ENCODE measurements at regions not wholly inside any gene's neighbourhood (a gene's known extent, or its start where the extent isn't known, plus 50 kb on each side); places are given as distances from the start of the nearest gene placed in this dataset.

DNA sequence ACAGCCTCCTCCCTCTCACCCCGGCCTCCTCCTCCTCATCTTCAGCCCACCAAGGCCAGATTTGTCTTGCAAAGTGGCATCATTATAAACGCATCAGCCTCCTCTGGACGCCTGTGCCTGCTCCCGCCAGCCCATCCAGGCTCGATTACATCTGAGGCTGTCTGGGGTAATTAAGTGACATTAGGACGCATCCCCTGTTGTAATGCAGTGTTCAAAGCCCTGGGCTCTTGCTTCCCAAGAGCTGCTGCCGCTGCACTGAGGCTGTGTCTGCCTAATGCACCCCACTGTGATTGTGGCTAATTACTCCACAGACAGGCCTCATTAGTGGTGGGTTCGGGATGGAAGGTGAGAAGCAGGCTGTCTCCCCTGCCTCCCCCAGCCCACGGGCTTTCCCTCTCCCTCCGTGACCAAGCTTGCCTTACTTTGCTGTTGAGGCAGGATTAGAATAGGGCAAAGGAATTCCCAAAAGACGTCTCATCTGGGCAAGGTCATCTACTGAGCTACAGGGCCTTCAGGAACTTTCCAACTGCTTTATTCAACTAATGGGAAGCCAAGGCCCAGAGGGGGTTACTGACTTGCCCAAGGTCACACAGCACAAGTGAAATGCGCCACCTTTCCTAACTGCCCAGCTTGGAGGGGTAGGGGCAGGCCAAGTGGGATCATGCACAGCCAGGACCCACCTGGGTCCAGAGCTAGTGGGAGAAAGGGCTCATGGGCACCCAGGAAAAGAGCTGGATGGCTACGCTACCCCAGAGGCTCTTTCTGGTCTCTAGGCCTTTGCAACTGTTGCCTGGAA lies 66.2 kb upstream of the PCBD1 start:
- Histone ChIP-seq H3K27ac (ENCODE audit: low read depth, low read length) (no peak overlapping the region), H3K36me3 (ENCODE audit: control insufficient read depth in 1 of 2, insufficient read depth in 2 of 2, low read length in 2 of 2) (no peaks in the 10 kb centered on the region), H3K4me3 (ENCODE audit: low read depth in 1 of 2, low read length in 2 of 2) (no peak overlapping the region), H3K9ac (ENCODE audit: low read depth in 1 of 2, low read length in 2 of 2) (no peak overlapping the region), H3K4me1 (ENCODE audit: control insufficient read depth in 1 of 2, insufficient read depth in 2 of 2, low read length in 2 of 2) (peaks cover 0 to 4% of the 10 kb centered on the region in 2 donors), H3K27me3 (ENCODE audit: control insufficient read depth in 1 of 2, insufficient read depth in 2 of 2, low read length in 2 of 2) (no peaks in the 10 kb centered on the region), H3K9me3 (ENCODE audit: control insufficient read depth in 1 of 2, low read length in 2 of 2) (no peaks in the 10 kb centered on the region)

GRCh38 chr10:70956029-70956759 lies 67.8 kb upstream of the PCBD1 start:
- no peak overlapping the region for H3K4me3 ChIP-seq (ENCODE audit: low read depth in 1 of 2, low read length in 2 of 2)

GRCh38 chr10:70958396-70958795 lies 70.0 kb upstream of the PCBD1 start:
- H3K36me3 ChIP-seq (ENCODE audit: control insufficient read depth in 1 of 2, insufficient read depth in 2 of 2, low read length in 2 of 2), result no peaks in the 10 kb centered on the region
- no peak overlapping the region for H3K9ac ChIP-seq (ENCODE audit: low read depth in 1 of 2, low read length in 2 of 2)
- H3K27ac ChIP-seq (ENCODE audit: low read depth, low read length), result no peak overlapping the region
- H3K4me3 ChIP-seq (ENCODE audit: low read depth in 1 of 2, low read length in 2 of 2), result no peak overlapping the region
- no peaks in the 10 kb centered on the region for H3K27me3 ChIP-seq (ENCODE audit: control insufficient read depth in 1 of 2, insufficient read depth in 2 of 2, low read length in 2 of 2)
- no peaks in the 10 kb centered on the region for H3K9me3 ChIP-seq (ENCODE audit: control insufficient read depth in 1 of 2, low read length in 2 of 2)
- no peaks in the 10 kb centered on the region for H3K4me1 ChIP-seq (ENCODE audit: control insufficient read depth in 1 of 2, insufficient read depth in 2 of 2, low read length in 2 of 2)

More at GRCh38 chr10:70956029-70956759, 67.8 kb upstream of the PCBD1 start:
- peaks cover 0 to under 1% of the 10 kb centered on the region in 2 donors for H3K4me1 ChIP-seq (ENCODE audit: control insufficient read depth in 1 of 2, insufficient read depth in 2 of 2, low read length in 2 of 2)
- no peaks in the 10 kb centered on the region for H3K27me3 ChIP-seq (ENCODE audit: control insufficient read depth in 1 of 2, insufficient read depth in 2 of 2, low read length in 2 of 2)
- no peaks in the 10 kb centered on the region for H3K36me3 ChIP-seq (ENCODE audit: control insufficient read depth in 1 of 2, insufficient read depth in 2 of 2, low read length in 2 of 2)
- H3K9ac ChIP-seq (ENCODE audit: low read depth in 1 of 2, low read length in 2 of 2), result no peak overlapping the region
- H3K9me3 ChIP-seq (ENCODE audit: control insufficient read depth in 1 of 2, low read length in 2 of 2), result no peaks in the 10 kb centered on the region
- no peak overlapping the region for H3K27ac ChIP-seq (ENCODE audit: low read depth, low read length)

DNA sequence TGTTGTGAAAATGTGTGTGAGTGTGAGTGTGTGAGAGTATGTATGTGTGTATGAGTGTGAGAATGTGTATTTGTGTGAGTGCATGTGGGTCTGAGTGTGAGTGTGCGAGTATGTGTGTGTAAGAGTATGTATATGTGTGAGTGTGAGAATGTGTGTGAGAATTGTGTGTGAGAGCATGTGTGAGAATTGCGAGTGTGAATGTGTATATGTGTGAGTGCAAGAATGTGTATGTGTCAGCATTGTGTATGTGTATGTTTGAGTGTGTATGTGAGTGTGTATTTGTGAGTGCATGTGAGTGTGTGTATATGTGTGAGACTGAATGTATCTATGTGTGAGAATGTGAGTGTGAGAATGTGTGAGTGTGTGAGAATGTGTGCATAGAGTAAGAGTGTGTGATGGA lies 72.0 kb upstream of the PCBD1 start:
- no peaks in the 10 kb centered on the region for H3K4me1 ChIP-seq (ENCODE audit: control insufficient read depth in 1 of 2, insufficient read depth in 2 of 2, low read length in 2 of 2)
- no peaks in the 10 kb centered on the region for H3K27me3 ChIP-seq (ENCODE audit: control insufficient read depth in 1 of 2, insufficient read depth in 2 of 2, low read length in 2 of 2)
- H3K27ac ChIP-seq (ENCODE audit: low read depth, low read length), result no peak overlapping the region
- H3K9me3 ChIP-seq (ENCODE audit: control insufficient read depth in 1 of 2, low read length in 2 of 2), result no peaks in the 10 kb centered on the region
- no peak overlapping the region for H3K4me3 ChIP-seq (ENCODE audit: low read depth in 1 of 2, low read length in 2 of 2)
- no peak overlapping the region for H3K9ac ChIP-seq (ENCODE audit: low read depth in 1 of 2, low read length in 2 of 2)
- H3K36me3 ChIP-seq (ENCODE audit: control insufficient read depth in 1 of 2, insufficient read depth in 2 of 2, low read length in 2 of 2), result no peaks in the 10 kb centered on the region

DNA sequence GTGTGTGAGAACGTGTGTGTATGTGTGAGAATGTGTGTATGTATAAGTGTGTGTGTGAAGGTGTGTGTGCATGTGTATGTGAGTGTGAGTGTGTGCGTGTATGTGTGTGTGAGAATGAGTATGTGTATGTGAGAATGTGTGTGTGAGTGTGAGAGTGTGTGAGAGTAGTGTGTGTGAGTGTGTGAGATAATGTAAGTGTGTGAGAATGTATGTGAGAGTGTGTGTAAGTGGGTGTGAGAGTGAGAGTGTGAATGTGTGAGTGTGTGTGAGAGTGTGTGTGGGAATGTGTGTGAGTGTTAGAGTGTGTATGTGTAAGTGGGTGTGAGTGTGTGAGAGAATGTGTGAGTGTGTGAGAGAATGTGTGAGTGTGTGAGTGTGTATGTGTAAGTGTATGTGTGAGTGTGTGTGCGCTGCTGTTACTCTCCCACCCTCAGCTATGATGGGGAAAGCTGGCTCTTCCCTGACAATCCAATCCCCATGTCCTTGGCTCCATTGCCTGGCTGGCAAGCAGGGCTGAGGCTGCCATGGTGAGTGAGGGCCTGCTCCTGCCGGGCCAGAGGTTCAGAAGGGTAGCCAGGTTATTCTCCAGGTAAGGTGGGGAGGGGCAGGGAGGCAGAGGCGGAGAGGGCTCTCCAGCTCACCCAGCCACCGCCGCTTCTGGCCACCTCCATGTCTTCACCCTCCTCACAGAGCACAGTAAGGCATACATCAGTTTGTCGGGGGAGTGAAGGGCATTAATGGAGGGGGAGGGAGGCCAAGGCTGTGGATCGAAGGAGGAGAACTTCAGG lies 72.6 kb upstream of the PCBD1 start:
- no peaks in the 10 kb centered on the region for H3K9me3 ChIP-seq (ENCODE audit: control insufficient read depth in 1 of 2, low read length in 2 of 2)
- H3K9ac ChIP-seq (ENCODE audit: low read depth in 1 of 2, low read length in 2 of 2), result no peak overlapping the region

GRCh38 chr10:70962686-70963085 lies 74.3 kb upstream of the PCBD1 start:
- no peaks in the 10 kb centered on the region for H3K36me3 ChIP-seq (ENCODE audit: control insufficient read depth in 1 of 2, insufficient read depth in 2 of 2, low read length in 2 of 2)
- H3K4me1 ChIP-seq (ENCODE audit: control insufficient read depth in 1 of 2, insufficient read depth in 2 of 2, low read length in 2 of 2), result no peaks in the 10 kb centered on the region
- H3K9me3 ChIP-seq (ENCODE audit: control insufficient read depth in 1 of 2, low read length in 2 of 2), result no peaks in the 10 kb centered on the region
- no peaks in the 10 kb centered on the region for H3K27me3 ChIP-seq (ENCODE audit: control insufficient read depth in 1 of 2, insufficient read depth in 2 of 2, low read length in 2 of 2)
- no peak overlapping the region for H3K4me3 ChIP-seq (ENCODE audit: low read depth in 1 of 2, low read length in 2 of 2)
- H3K9ac ChIP-seq (ENCODE audit: low read depth in 1 of 2, low read length in 2 of 2), result no peak overlapping the region
- H3K27ac ChIP-seq (ENCODE audit: low read depth, low read length), result no peak overlapping the region

More for the DNA sequence above, 72.6 kb upstream of the PCBD1 start:
- no peaks in the 10 kb centered on the region for H3K27me3 ChIP-seq (ENCODE audit: control insufficient read depth in 1 of 2, insufficient read depth in 2 of 2, low read length in 2 of 2)
- H3K36me3 ChIP-seq (ENCODE audit: control insufficient read depth in 1 of 2, insufficient read depth in 2 of 2, low read length in 2 of 2), result no peaks in the 10 kb centered on the region
- H3K4me1 ChIP-seq (ENCODE audit: control insufficient read depth in 1 of 2, insufficient read depth in 2 of 2, low read length in 2 of 2), result no peaks in the 10 kb centered on the region
- H3K27ac ChIP-seq (ENCODE audit: low read depth, low read length), result no peak overlapping the region
- H3K4me3 ChIP-seq (ENCODE audit: low read depth in 1 of 2, low read length in 2 of 2), result no peak overlapping the region

- H3K9me3 ChIP-seq (ENCODE audit: control insufficient read depth in 1 of 2, low read length in 2 of 2), result no peaks in the 10 kb centered on the region
- H3K27ac ChIP-seq (ENCODE audit: low read depth, low read length), result no peak overlapping the region
- H3K36me3 ChIP-seq (ENCODE audit: control insufficient read depth in 1 of 2, insufficient read depth in 2 of 2, low read length in 2 of 2), result no peaks in the 10 kb centered on the region
- no peak overlapping the region for H3K9ac ChIP-seq (ENCODE audit: low read depth in 1 of 2, low read length in 2 of 2)
- no peaks in the 10 kb centered on the region for H3K27me3 ChIP-seq (ENCODE audit: control insufficient read depth in 1 of 2, insufficient read depth in 2 of 2, low read length in 2 of 2)
- H3K4me3 ChIP-seq (ENCODE audit: low read depth in 1 of 2, low read length in 2 of 2), result no peak overlapping the region
- no peaks in the 10 kb centered on the region for H3K4me1 ChIP-seq (ENCODE audit: control insufficient read depth in 1 of 2, insufficient read depth in 2 of 2, low read length in 2 of 2)
These were observed 74.9 kb upstream of the PCBD1 start for GRCh38 chr10:70963271-70963670.

DNA sequence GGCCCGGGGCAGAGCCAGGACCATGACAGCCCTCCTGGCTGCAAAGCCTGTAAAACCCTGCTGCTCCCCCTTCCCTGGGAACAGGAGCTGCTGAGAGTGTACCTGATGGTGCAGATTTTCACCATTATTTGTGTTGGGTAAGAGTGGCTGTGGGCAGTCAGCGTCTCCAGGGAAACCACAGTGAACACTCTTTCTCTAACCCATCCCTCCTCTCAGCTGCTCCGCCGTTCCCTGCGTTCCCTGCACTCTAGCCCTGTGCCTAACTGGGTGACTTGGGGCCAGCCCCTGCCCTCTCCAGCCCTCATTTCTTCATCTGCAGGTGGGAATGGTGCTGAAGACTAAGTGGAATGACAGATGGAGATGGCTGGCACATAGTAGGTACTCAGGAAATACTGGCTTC lies 75.9 kb upstream of the PCBD1 start:
- no peaks in the 10 kb centered on the region for H3K4me1 ChIP-seq (ENCODE audit: control insufficient read depth in 1 of 2, insufficient read depth in 2 of 2, low read length in 2 of 2)
- no peaks in the 10 kb centered on the region for H3K36me3 ChIP-seq (ENCODE audit: control insufficient read depth in 1 of 2, insufficient read depth in 2 of 2, low read length in 2 of 2)
- H3K9me3 ChIP-seq (ENCODE audit: control insufficient read depth in 1 of 2, low read length in 2 of 2), result no peaks in the 10 kb centered on the region
- H3K4me3 ChIP-seq (ENCODE audit: low read depth in 1 of 2, low read length in 2 of 2), result no peak overlapping the region
- no peaks in the 10 kb centered on the region for H3K27me3 ChIP-seq (ENCODE audit: control insufficient read depth in 1 of 2, insufficient read depth in 2 of 2, low read length in 2 of 2)
- no peak overlapping the region for H3K27ac ChIP-seq (ENCODE audit: low read depth, low read length)
- H3K9ac ChIP-seq (ENCODE audit: low read depth in 1 of 2, low read length in 2 of 2), result no peak overlapping the region

DNA sequence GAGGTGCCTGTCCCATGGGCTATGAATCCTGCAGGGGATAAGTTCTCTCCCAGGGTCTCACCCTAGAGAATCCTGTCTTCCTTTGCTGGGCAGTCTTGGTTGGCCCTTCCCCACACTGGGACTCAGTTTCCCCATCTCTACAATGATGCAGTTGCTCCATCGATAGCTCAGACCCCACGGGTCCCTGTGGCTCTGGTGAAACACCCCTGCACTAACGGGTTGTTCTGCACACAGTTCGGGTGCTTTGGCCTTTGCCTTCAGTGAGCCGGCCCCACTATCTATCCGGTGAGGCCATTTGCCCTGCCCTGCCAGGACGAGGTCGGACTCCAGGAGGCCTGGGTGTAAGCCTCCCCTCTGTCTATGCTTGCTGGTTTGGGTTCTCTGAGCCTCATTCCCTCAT lies 76.5 kb upstream of the PCBD1 start:
- Histone ChIP-seq H3K27me3 (ENCODE audit: control insufficient read depth in 1 of 2, insufficient read depth in 2 of 2, low read length in 2 of 2) (no peaks in the 10 kb centered on the region), H3K9ac (ENCODE audit: low read depth in 1 of 2, low read length in 2 of 2) (no peak overlapping the region), H3K4me3 (ENCODE audit: low read depth in 1 of 2, low read length in 2 of 2) (no peak overlapping the region), H3K27ac (ENCODE audit: low read depth, low read length) (no peak overlapping the region), H3K9me3 (ENCODE audit: control insufficient read depth in 1 of 2, low read length in 2 of 2) (no peaks in the 10 kb centered on the region), H3K36me3 (ENCODE audit: control insufficient read depth in 1 of 2, insufficient read depth in 2 of 2, low read length in 2 of 2) (no peaks in the 10 kb centered on the region), H3K4me1 (ENCODE audit: control insufficient read depth in 1 of 2, insufficient read depth in 2 of 2, low read length in 2 of 2) (no peaks in the 10 kb centered on the region)

DNA sequence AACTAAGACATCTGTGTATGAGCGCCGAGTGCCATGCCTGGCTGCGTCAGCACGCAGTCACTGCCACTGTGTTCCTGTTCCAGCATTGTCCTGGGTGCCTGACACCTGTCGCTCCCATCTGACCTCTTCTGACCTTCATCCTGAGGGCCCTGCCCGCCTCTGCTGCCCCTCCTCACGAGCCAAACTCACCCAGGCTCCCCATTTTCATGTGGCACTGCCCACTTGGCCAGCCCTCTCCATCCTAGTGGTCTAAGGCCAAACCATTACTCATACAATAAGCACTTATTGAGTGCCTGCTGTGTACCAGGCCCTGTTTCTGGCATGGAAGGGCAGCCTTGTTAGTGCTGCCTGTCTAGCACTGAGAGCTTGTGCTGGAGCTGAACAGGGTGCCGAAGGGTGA lies 77.2 kb upstream of the PCBD1 start:
- H3K9me3 ChIP-seq (ENCODE audit: control insufficient read depth in 1 of 2, low read length in 2 of 2), result no peaks in the 10 kb centered on the region
- no peaks in the 10 kb centered on the region for H3K27me3 ChIP-seq (ENCODE audit: control insufficient read depth in 1 of 2, insufficient read depth in 2 of 2, low read length in 2 of 2)
- no peak overlapping the region for H3K9ac ChIP-seq (ENCODE audit: low read depth in 1 of 2, low read length in 2 of 2)
- H3K4me3 ChIP-seq (ENCODE audit: low read depth in 1 of 2, low read length in 2 of 2), result no peak overlapping the region
- H3K27ac ChIP-seq (ENCODE audit: low read depth, low read length), result no peak overlapping the region
- H3K4me1 ChIP-seq (ENCODE audit: control insufficient read depth in 1 of 2, insufficient read depth in 2 of 2, low read length in 2 of 2), result no peaks in the 10 kb centered on the region
- H3K36me3 ChIP-seq (ENCODE audit: control insufficient read depth in 1 of 2, insufficient read depth in 2 of 2, low read length in 2 of 2), result no peaks in the 10 kb centered on the region

All from duodenal mucosa (tissue), 2 donors.